C4-2B (cell line): ENCODE measurements at regions not wholly inside any gene's neighbourhood (a gene's known extent, or its start where the extent isn't known, plus 50 kb on each side); places are given as distances from the start of the nearest gene placed in this dataset.

Experiments
- ZFX ChIP-seq: fragments of 450-650 bp; IDR thresholded peaks from 2 replicates; pipeline ENCODE4 v1.6.1; 2017
- TF ChIP-seq, protein P1 (sequence below): fragments of 450-650 bp; conservative IDR thresholded peaks from 2 replicates; pipeline ENCODE4 v1.5.1; 2017; ENCODE audit warnings: mild to moderate bottlenecking

DNA sequence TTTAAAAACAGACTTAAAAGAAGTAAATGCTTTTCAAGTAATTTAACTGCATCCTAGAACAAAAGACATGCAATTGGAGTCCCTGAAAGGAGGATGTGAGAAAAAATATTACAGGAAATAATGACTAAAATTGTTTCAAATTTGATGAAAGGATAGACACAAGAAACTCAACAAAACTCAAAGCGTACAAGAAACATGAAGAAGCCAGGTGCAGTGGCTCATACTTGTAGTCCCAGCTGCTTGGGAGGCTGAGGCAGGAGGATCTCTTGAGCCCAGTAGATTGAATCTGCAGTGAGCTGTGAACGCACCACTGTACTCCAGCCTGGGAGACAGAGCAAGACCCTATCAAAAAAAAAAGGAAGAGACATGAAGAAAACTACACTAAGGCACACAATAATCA is 118.1 kb upstream of the SLC39A10 start:
- TF ChIP-seq, protein P1, sequence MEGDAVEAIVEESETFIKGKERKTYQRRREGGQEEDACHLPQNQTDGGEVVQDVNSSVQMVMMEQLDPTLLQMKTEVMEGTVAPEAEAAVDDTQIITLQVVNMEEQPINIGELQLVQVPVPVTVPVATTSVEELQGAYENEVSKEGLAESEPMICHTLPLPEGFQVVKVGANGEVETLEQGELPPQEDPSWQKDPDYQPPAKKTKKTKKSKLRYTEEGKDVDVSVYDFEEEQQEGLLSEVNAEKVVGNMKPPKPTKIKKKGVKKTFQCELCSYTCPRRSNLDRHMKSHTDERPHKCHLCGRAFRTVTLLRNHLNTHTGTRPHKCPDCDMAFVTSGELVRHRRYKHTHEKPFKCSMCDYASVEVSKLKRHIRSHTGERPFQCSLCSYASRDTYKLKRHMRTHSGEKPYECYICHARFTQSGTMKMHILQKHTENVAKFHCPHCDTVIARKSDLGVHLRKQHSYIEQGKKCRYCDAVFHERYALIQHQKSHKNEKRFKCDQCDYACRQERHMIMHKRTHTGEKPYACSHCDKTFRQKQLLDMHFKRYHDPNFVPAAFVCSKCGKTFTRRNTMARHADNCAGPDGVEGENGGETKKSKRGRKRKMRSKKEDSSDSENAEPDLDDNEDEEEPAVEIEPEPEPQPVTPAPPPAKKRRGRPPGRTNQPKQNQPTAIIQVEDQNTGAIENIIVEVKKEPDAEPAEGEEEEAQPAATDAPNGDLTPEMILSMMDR, result no peak
- TF ChIP-seq ZFX, result no peak
